Tibial artery (tissue), 4 donors: ENCODE measurements at regions not wholly inside any gene's neighbourhood (a gene's known extent, or its start where the extent isn't known, plus 50 kb on each side); places are given as distances from the start of the nearest gene placed in this dataset.

Experiments
- DNase-seq, 2 donors: peaks; one replicate each; pipeline ENCODE4 v3.0.0-alpha.2; 2019
- H3K27ac ChIP-seq, 2 donors: fragments of 200-600 bp; sonication (generic) in 1 of 2; 1 replicate in 1 of 2; 2 replicates in 1 of 2; pipeline ENCODE4 v1.5.1; 2018 to 2019; ENCODE audit warnings: mild to moderate bottlenecking in 1 of 2
- H3K27me3 ChIP-seq, 2 donors: fragments of 200-600 bp; sonication (generic) in 1 of 2; one replicate each; pipeline versions ENCODE4 v1.5.1 to v1.6.0; 2016 to 2019
- H3K36me3 ChIP-seq, 3 donors: fragments of 200-600 bp; sonication (generic) in 2 of 3; one replicate each; pipeline ENCODE4 v1.5.1; 2016 to 2019; ENCODE audit warnings: mild to moderate bottlenecking in 2 of 3
- H3K4me1 ChIP-seq, 4 donors: fragments of 200-600 bp; sonication (generic) in 2 of 4; 1 replicate in 3 of 4; 2 replicates in 1 of 4; pipeline ENCODE4 v1.5.1; 2016 to 2019
- H3K4me3 ChIP-seq, 2 donors: fragments of 200-600 bp; sonication (generic) in 1 of 2; 1 replicate in 1 of 2; 2 replicates in 1 of 2; pipeline ENCODE4 v1.5.1; 2018 to 2019; ENCODE audit warnings: mild to moderate bottlenecking in 2 of 2
- H3K9me3 ChIP-seq, 3 donors: fragments of 200-600 bp; sonication (generic) in 1 of 3; one replicate each; pipeline ENCODE4 v1.5.1; 2016 to 2019
- CTCF ChIP-seq, 2 experiments: fragments of 200-600 bp in 1 of 2; fragments of 450-650 bp in 1 of 2; IDR thresholded peaks; one replicate each; pipeline ENCODE4 v1.5.1; 2017 to 2019; ENCODE audit warnings: antibody characterized with exemption in 2 of 2, mild to moderate bottlenecking in 1 of 2, moderate library complexity in 1 of 2
- intact Hi-C: fragments of 100-400 bp; cut with DNase I; formaldehyde crosslinking; loops from one replicate; pipeline ENCODE4 v1.15.0; 2023; ENCODE audit warnings: low total_unique reads

- H3K4me3 ChIP-seq, result no peak overlapping the region
- no peaks in the 10 kb centered on the region for H3K4me1 ChIP-seq
- intact Hi-C loops, result no loop called here
- H3K27ac ChIP-seq, result no peak overlapping the region
- no peak for TF ChIP-seq CTCF (IDR thresholded peaks at IDR 0.05)
- peaks cover 0 to 40% of the 10 kb centered on the region in 2 donors for H3K27me3 ChIP-seq
- no peaks in the 10 kb centered on the region for H3K36me3 ChIP-seq
- no peak for DNase-seq
- H3K9me3 ChIP-seq, result no peaks in the 10 kb centered on the region
These were observed 205.0 kb upstream of the GRIK3 start for GRCh38 chr1:37239225-37239740.

- Histone ChIP-seq H3K4me3 (no peak overlapping the region), H3K4me1 (no peaks in the 10 kb centered on the region), H3K36me3 (no peaks in the 10 kb centered on the region), H3K9me3 (no peaks in the 10 kb centered on the region), H3K27ac (no peak overlapping the region), H3K27me3 (peaks cover 0 to 38% of the 10 kb centered on the region in 2 donors)
- TF ChIP-seq CTCF (IDR thresholded peaks at IDR 0.05), result no peak
- DNase-seq, result no peak
- intact Hi-C loops, result no loop called here
These were observed 206.6 kb upstream of the GRIK3 start for GRCh38 chr1:37240897-37241296.

DNA sequence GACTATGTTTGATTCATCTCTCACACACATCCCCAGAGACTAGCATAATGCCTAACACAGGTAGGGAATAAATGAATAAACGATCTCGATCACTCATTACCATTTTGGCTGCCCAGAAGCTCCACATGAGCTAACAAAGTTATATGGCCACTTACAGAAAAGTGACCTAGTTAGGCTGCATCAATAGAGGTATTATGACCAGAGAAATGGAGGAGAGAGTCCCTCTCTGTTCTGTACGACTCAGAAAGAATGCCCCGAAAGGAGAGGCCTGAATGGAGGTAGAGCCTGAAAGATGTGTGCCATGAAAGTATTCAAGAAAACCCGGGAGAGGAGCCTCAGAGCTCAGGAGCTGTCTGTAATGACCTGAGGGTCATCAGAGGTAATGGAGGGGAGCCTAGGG, 208.2 kb upstream of the GRIK3 start:
- intact Hi-C loops, result no loop called here
- no peaks in the 10 kb centered on the region for H3K36me3 ChIP-seq
- no peak overlapping the region for H3K4me3 ChIP-seq
- no peaks in the 10 kb centered on the region for H3K4me1 ChIP-seq
- no peaks in the 10 kb centered on the region for H3K9me3 ChIP-seq
- no peak for TF ChIP-seq CTCF (IDR thresholded peaks at IDR 0.05)
- DNase-seq, result no peak
- no peak overlapping the region for H3K27ac ChIP-seq
- H3K27me3 ChIP-seq, result peaks cover 0 to 38% of the 10 kb centered on the region in 2 donors

DNA sequence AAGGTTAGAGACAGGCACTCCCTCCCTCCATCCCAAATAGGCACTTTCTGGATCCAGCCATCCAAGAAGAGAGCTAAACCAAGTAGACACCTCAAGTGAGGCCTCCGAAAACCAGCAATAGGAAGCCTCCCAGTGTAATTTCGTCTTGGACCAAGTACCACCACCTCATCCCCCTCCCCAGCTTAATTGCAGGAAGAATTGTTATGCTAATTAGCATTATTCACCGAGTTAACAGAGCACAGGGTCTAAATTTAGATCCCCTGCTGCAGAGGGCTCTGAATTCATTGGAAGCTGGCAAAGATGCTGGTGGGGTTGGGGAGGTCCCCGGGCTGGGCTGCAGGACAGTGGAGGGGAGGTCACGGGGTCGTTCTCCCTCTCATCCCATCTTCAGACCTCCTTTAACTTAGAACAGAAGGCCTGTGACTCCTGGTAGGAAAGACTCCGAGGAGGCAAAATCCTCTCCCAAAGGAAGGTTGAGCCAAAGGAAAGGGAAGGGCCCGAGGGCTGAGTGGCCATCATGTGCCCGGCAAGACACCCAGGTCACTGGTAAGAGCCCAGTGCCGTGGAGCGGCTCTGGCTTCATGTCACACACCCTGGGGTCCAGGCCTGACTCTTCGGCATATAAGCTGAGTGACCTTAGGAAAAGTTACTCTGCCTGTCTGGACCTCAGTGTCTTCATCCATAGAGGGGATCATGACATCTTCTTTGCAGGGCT, 209.2 kb upstream of the GRIK3 start:
- no peak for DNase-seq
- no peaks in the 10 kb centered on the region for H3K36me3 ChIP-seq
- no peaks in the 10 kb centered on the region for H3K9me3 ChIP-seq
- H3K27me3 ChIP-seq, result peaks cover 0 to 49% of the 10 kb centered on the region in 2 donors
- TF ChIP-seq CTCF (IDR thresholded peaks at IDR 0.05), result no peak
- H3K4me1 ChIP-seq, result no peaks in the 10 kb centered on the region
- no peak overlapping the region for H3K27ac ChIP-seq
- H3K4me3 ChIP-seq, result no peak overlapping the region
- intact Hi-C loops, result no loop called here

DNA sequence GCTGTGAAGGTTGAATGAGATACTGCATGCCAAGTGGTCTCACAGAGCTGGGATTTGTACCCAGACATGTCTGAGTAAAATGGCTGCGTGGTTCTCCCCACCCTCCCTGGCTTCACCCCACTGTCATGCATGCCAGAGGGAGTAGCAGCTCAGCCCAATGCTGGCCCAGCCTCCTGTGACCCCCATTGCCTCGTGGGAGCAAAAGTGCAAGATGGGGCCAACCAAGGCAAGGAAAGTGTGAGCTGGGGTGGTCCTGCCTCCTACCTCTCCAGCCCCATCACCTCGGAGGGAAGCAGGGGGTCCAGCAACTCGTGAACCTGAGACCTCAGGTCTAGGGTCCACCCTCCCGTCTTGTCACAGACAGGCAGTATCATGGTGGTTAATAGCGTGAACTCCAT, 209.8 kb upstream of the GRIK3 start:
- Histone ChIP-seq H3K9me3 (no peaks in the 10 kb centered on the region), H3K27me3 (peaks cover 0 to 50% of the 10 kb centered on the region in 2 donors), H3K4me1 (no peaks in the 10 kb centered on the region), H3K36me3 (no peaks in the 10 kb centered on the region), H3K4me3 (no peak overlapping the region), H3K27ac (no peak overlapping the region)
- DNase-seq, result no peak
- TF ChIP-seq CTCF (IDR thresholded peaks at IDR 0.05), result no peak
- intact Hi-C loops, result no loop called here
